Thyroid gland (tissue), 4 donors: ENCODE measurements at regions not wholly inside any gene's neighbourhood (a gene's known extent, or its start where the extent isn't known, plus 50 kb on each side); places are given as distances from the start of the nearest gene placed in this dataset.

Experiments
- DNase-seq, 2 donors: peaks; one replicate each; pipeline ENCODE4 v3.0.0-alpha.2; 2019
- H3K27ac ChIP-seq, 3 donors: fragments of 200-600 bp; sonication (generic); 1 replicate in 2 of 3; 2 replicates in 1 of 3; pipeline ENCODE4 v1.5.1; 2016 to 2019; ENCODE audit warnings: mild to moderate bottlenecking in 1 of 3, moderate library complexity in 1 of 3
- H3K27me3 ChIP-seq: fragments of 200-600 bp; sonication (generic); one replicate; pipeline ENCODE4 v1.5.1; 2019
- H3K36me3 ChIP-seq, 2 donors: fragments of 200-600 bp; sonication (generic); one replicate each; pipeline ENCODE4 v1.5.1; 2016 to 2019
- H3K4me1 ChIP-seq, 2 donors: fragments of 200-600 bp; sonication (generic); one replicate each; pipeline ENCODE4 v1.5.1; 2017 to 2019
- H3K4me3 ChIP-seq, 3 donors: fragments of 200-600 bp; sonication (generic); replicated peaks in 1 of 3; 1 replicate in 2 of 3; 2 replicates in 1 of 3; pipeline ENCODE4 v1.5.1; 2016; ENCODE audit warnings: mild to moderate bottlenecking in 1 of 3
- H3K9me3 ChIP-seq: fragments of 200-600 bp; sonication (generic); one replicate; pipeline ENCODE4 v1.5.1; 2017
- POLR2A ChIP-seq, 2 donors: fragments of 450-650 bp; IDR thresholded peaks; one replicate each; pipeline ENCODE4 v1.6.1; 2017; ENCODE audit warnings: antibody characterized with exemption in 2 of 2, mild to moderate bottlenecking in 2 of 2, moderate library complexity in 1 of 2
- WGBS, 2 donors: methylation state at CpG; one replicate each; pipeline ENCODE4 v1.1.5; 2017; 5-methylcytosine and 5-hydroxymethylcytosine counted together
- intact Hi-C: fragments of 100-400 bp; cut with DNase I; formaldehyde crosslinking; loops from one replicate; pipeline ENCODE4 v1.15.1; 2023
- TF ChIP-seq, protein P1 (sequence below), 6 experiments: fragments of 200-600 bp in 3 of 6; fragments of 450-650 bp in 3 of 6; sonication (generic) in 3 of 6; IDR thresholded peaks; one replicate each; pipeline ENCODE4 v1.5.1; 2016 to 2019; ENCODE audit warnings: antibody characterized with exemption in 6 of 6, mild to moderate bottlenecking in 2 of 6, inconsistent platforms in 1 of 6, moderate library complexity in 1 of 6

DNA sequence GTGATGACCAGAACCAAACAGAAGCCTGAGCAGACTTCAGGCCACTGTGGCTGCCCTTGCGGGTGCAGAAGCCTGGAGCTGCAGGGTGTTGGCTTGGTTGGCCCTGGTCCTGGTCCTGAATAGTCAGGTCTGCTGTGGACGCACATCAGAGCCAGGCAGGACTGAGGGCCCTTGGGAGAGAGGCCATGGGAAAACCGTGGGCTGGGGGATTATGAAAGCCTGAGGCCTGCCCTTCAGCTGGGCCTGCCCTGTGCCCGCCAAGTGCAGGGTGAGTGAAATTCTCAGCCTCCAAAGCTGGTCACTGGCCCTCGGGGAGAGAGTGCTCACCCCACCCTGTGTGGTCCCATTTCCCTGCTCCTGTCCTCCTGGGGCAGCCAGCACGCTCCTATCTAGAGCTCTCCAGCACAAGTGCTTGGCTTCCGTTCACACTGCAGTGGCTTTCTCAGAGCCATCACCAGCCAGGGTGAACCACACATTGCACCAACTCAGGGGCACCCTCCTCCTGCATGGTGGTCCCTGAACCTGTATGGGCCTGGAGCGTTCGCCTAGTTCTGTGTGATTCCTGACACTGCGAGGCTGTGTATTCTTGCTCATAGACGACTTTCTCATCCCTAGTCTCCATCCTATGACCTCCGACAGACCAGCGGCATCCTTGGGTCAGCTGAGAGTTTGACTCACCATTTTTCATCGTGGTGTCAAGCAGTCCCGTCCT, 146.1 kb downstream of the TTLL2 start:
- no peak for DNase-seq
- no peak overlapping the region for H3K27ac ChIP-seq
- intact Hi-C loops, result no loop called here
- H3K9me3 ChIP-seq, result no peaks in the 10 kb centered on the region
- TF ChIP-seq, protein P1, sequence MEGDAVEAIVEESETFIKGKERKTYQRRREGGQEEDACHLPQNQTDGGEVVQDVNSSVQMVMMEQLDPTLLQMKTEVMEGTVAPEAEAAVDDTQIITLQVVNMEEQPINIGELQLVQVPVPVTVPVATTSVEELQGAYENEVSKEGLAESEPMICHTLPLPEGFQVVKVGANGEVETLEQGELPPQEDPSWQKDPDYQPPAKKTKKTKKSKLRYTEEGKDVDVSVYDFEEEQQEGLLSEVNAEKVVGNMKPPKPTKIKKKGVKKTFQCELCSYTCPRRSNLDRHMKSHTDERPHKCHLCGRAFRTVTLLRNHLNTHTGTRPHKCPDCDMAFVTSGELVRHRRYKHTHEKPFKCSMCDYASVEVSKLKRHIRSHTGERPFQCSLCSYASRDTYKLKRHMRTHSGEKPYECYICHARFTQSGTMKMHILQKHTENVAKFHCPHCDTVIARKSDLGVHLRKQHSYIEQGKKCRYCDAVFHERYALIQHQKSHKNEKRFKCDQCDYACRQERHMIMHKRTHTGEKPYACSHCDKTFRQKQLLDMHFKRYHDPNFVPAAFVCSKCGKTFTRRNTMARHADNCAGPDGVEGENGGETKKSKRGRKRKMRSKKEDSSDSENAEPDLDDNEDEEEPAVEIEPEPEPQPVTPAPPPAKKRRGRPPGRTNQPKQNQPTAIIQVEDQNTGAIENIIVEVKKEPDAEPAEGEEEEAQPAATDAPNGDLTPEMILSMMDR (IDR thresholded peaks at IDR 0.05), result no peak
- TF ChIP-seq POLR2A (IDR thresholded peaks at IDR 0.05), result no peak
- WGBS, 2 donors, result 85 to 90% methylated on average over 12 to 13 of the region's 15 CpGs
- H3K4me3 ChIP-seq, result no peak overlapping the region
- H3K4me1 ChIP-seq, result no peaks in the 10 kb centered on the region
- no peaks in the 10 kb centered on the region for H3K36me3 ChIP-seq
- H3K27me3 ChIP-seq, result no peaks in the 10 kb centered on the region

DNA sequence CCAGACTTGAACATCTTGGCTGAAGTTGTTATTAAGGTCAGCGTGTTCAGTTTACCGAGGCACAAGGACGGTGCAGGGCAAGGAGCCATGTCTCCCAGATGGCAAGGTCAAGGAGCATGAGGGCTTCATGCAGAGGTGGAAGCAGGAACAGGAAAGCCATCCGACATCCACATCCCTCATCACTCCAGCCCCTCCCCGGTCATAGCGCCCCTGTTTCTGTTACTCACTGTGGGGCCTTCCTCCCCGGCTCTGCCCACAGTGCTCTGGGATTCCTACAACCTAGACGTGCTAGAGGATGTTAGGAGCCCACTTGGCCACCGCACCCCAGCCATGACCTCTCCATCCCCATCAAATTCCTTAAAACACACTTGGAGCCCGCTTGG, 146.7 kb downstream of the TTLL2 start:
- intact Hi-C loops, result no loop called here
- DNase-seq, result no peak
- no peaks in the 10 kb centered on the region for H3K36me3 ChIP-seq
- TF ChIP-seq POLR2A (IDR thresholded peaks at IDR 0.05), result no peak
- TF ChIP-seq, protein P1 (IDR thresholded peaks at IDR 0.05), result no peak
- 90 to 94% methylated on average over 10 of the region's 10 CpGs for WGBS, 2 donors
- no peaks in the 10 kb centered on the region for H3K9me3 ChIP-seq
- no peak overlapping the region for H3K4me3 ChIP-seq
- H3K27ac ChIP-seq, result no peak overlapping the region
- H3K4me1 ChIP-seq, result no peaks in the 10 kb centered on the region
- no peaks in the 10 kb centered on the region for H3K27me3 ChIP-seq

DNA sequence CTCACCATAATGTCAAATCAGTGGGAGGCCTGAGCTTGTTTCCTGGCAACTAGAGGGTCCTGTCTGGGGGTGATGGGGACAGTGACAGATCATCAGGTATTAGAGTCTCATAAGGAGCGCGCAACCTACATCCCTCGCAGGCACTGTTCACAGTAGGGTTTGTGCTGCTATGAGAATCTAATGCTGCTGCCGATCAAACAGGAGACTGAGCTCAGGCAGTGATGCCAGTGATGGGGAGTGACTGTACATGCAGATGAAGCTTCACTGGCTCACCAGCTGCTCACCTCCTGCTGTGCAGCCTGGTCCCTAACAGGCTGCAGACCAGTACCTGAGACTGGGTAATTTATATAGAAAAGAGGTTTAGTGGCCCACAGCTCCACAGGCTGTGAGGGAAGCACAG, 147.3 kb downstream of the TTLL2 start:
- no peaks in the 10 kb centered on the region for H3K9me3 ChIP-seq
- no peak for DNase-seq

DNA sequence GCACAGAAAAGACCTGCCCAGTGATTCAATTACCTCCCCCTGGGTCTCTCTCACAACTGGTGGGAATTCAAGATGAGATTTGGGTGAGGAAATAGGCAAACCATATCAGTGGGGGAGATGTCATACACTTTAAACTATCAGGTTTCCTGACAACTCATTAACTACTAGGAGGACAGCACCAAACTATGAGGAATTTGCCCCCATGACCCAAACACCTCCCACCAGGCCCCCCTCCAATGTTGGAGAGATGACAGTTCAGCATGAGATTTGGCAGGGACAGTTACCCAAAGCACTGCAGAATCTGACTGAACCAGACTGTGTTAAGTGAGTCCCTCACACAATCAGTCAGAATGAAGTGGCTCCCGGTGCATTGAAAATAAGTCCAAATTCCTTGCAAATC, 148.0 kb downstream of the TTLL2 start:
- DNase-seq, result no peak
- Histone ChIP-seq H3K27me3 (no peaks in the 10 kb centered on the region), H3K27ac (no peak overlapping the region), H3K4me1 (no peaks in the 10 kb centered on the region), H3K4me3 (no peak overlapping the region), H3K36me3 (no peaks in the 10 kb centered on the region), H3K9me3 (no peaks in the 10 kb centered on the region)
- intact Hi-C loops, result no loop called here
- TF ChIP-seq POLR2A (IDR thresholded peaks at IDR 0.05), result no peak
- TF ChIP-seq, protein P1 (IDR thresholded peaks at IDR 0.05), result no peak
- WGBS, 2 donors, result 67 to 69% methylated on average over 1 of the region's 1 CpG

More for the DNA sequence above, 147.3 kb downstream of the TTLL2 start:
- no peak overlapping the region for H3K27ac ChIP-seq
- no peaks in the 10 kb centered on the region for H3K36me3 ChIP-seq
- TF ChIP-seq, protein P1 (IDR thresholded peaks at IDR 0.05), result no peak
- TF ChIP-seq POLR2A (IDR thresholded peaks at IDR 0.05), result no peak
- intact Hi-C loops, result no loop called here
- H3K4me1 ChIP-seq, result no peaks in the 10 kb centered on the region
- H3K27me3 ChIP-seq, result no peaks in the 10 kb centered on the region
- no peak overlapping the region for H3K4me3 ChIP-seq
- WGBS, 2 donors, result 96 to 98% methylated on average over 4 of the region's 4 CpGs

DNA sequence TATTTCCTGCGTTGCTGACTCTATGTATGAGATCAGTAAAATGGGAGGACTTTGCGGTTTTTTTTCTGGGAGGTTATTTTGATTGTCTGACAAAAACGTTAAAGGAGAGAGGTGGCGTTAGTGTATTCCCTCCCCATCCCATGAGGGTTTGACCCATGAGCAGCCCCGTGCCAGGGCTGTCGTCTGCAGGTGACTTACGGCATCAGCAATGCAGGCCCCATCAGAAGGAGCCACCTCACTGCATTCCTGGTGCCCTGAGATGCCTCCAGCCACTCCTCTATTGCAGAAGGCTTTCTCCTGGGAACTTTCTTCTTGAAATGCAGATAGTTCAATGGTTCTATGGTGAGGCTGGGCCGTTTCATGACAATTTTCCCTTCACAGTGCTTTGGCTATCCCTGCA, 149.3 kb downstream of the TTLL2 start:
- Histone ChIP-seq H3K27ac (no peak overlapping the region), H3K27me3 (no peaks in the 10 kb centered on the region), H3K9me3 (no peaks in the 10 kb centered on the region), H3K4me3 (no peak overlapping the region), H3K4me1 (no peaks in the 10 kb centered on the region), H3K36me3 (no peaks in the 10 kb centered on the region)
- intact Hi-C loops, result no loop called here
- no peak for TF ChIP-seq POLR2A (IDR thresholded peaks at IDR 0.05)
- TF ChIP-seq, protein P1 (IDR thresholded peaks at IDR 0.05), result no peak
- DNase-seq, result no peak
- 88 to 89% methylated on average over 8 of the region's 8 CpGs for WGBS, 2 donors
